ENCODE measurements at regions not wholly inside any gene's neighbourhood (a gene's known extent, or its start where the extent isn't known, plus 50 kb on each side); places are given as distances from the start of the nearest gene placed in this dataset.

GRCh38 chr20:6657904-6658303 is 109.6 kb upstream of the BMP2 start:
- TF ChIP-seq CTCF (IDR thresholded peaks at IDR 0.05; ENCODE audit: poor library complexity, severe bottlenecking) (no peak), TAF1 (IDR thresholded peaks at IDR 0.05; ENCODE audit: low read depth) (no peak), SMC3 (conservative IDR thresholded peaks at IDR 0.05; ENCODE audit: poor library complexity) (no peak), POLR2AphosphoS5 (IDR thresholded peaks at IDR 0.05) (no peak), MXI1 (conservative IDR thresholded peaks at IDR 0.05; ENCODE audit: poor library complexity, severe bottlenecking) (no peak), EZH2 (IDR thresholded peaks at IDR 0.05; ENCODE audit: borderline replicate concordance, insufficient read depth, low read length, poor library complexity, severe bottlenecking) (no peak), RAD21 (conservative IDR thresholded peaks at IDR 0.05) (no peak)
